Gastrocnemius medialis (tissue), 4 donors: ENCODE measurements at regions not wholly inside any gene's neighbourhood (a gene's known extent, or its start where the extent isn't known, plus 50 kb on each side); places are given as distances from the start of the nearest gene placed in this dataset.

Experiments
- POLR2A ChIP-seq, 2 donors: fragments of 450-650 bp; IDR thresholded peaks; one replicate each; pipeline ENCODE4 v1.6.1; 2017; ENCODE audit warnings: antibody characterized with exemption in 2 of 2, mild to moderate bottlenecking in 2 of 2, moderate library complexity in 2 of 2
- TF ChIP-seq, protein P1 (sequence below), 5 experiments: fragments of 450-650 bp in 3 of 5; fragments of 200-600 bp in 2 of 5; sonication (generic) in 2 of 5; IDR thresholded peaks in 4 of 5; conservative IDR thresholded peaks in 1 of 5; 1 replicate in 4 of 5; 2 replicates in 1 of 5; pipeline ENCODE4 v1.5.1; 2016 to 2019; ENCODE audit warnings: antibody characterized with exemption in 5 of 5, mild to moderate bottlenecking in 3 of 5, moderate library complexity in 3 of 5

- TF ChIP-seq, protein P1, sequence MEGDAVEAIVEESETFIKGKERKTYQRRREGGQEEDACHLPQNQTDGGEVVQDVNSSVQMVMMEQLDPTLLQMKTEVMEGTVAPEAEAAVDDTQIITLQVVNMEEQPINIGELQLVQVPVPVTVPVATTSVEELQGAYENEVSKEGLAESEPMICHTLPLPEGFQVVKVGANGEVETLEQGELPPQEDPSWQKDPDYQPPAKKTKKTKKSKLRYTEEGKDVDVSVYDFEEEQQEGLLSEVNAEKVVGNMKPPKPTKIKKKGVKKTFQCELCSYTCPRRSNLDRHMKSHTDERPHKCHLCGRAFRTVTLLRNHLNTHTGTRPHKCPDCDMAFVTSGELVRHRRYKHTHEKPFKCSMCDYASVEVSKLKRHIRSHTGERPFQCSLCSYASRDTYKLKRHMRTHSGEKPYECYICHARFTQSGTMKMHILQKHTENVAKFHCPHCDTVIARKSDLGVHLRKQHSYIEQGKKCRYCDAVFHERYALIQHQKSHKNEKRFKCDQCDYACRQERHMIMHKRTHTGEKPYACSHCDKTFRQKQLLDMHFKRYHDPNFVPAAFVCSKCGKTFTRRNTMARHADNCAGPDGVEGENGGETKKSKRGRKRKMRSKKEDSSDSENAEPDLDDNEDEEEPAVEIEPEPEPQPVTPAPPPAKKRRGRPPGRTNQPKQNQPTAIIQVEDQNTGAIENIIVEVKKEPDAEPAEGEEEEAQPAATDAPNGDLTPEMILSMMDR (IDR thresholded peaks at IDR 0.05 in 4 of 5, conservative IDR thresholded peaks at IDR 0.05 in 1 of 5): no peak
- no peak for TF ChIP-seq POLR2A (IDR thresholded peaks at IDR 0.05)
These were observed 411.9 kb downstream of the TFEC start for GRCh38 chr7:115618676-115619075.
